GM21737 (cell line): ENCODE measurements at regions not wholly inside any gene's neighbourhood (a gene's known extent, or its start where the extent isn't known, plus 50 kb on each side); places are given as distances from the start of the nearest gene placed in this dataset.

Experiments
- ATAC-seq: cut with Tn5 transposase; IDR thresholded peaks from one replicate; pipeline ENCODE4 v1.9.1; 2021; ENCODE audit warnings: mild to moderate bottlenecking, moderate library complexity; ENCODE audit not compliant: unreplicated experiment

DNA sequence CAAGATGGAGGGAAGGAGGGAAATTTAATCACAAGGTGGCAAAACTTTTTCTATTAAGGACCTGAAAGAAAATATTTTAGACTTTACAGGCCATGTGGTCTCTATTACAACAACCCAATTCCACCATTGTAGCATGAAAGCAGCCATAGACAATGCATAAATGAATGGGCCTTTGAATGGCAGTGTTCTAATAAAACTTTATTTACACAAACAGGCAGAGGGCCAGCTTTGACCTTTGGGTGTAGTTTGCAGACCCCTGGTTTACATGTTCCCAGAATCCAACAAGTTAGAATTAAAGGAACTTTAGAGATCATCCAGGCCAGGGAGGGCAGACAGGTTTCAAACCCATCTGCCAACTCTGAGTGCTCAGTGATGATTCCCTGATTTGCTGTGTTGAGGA lies 95.2 kb downstream of the BANF2 start:
- no peak for ATAC-seq

GRCh38 chr20:17794400-17794799 lies 94.6 kb downstream of the BANF2 start:
- ATAC-seq, result no peak

DNA sequence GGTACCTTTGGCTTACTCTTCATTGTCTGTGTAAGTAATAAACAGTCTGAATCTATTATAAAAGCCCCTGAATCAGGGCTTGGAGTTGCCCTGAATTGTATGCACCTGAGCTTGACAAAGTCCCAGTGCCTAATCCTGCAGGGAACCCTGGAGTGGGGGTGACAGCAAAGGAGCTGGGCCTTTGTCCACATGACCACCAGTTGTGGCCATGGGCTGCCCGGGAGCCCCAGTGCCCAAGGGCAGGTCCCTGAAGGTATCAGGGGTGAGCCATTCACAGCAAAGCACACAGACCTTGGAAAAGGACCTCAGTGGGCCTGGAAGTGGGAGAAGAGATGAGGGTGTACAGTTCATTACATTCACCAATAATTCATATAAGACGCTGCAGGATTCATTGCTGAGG lies 94.2 kb downstream of the BANF2 start:
- ATAC-seq, result no peak

GRCh38 chr20:17790296-17790695 lies 90.5 kb downstream of the BANF2 start:
- no peak for ATAC-seq

DNA sequence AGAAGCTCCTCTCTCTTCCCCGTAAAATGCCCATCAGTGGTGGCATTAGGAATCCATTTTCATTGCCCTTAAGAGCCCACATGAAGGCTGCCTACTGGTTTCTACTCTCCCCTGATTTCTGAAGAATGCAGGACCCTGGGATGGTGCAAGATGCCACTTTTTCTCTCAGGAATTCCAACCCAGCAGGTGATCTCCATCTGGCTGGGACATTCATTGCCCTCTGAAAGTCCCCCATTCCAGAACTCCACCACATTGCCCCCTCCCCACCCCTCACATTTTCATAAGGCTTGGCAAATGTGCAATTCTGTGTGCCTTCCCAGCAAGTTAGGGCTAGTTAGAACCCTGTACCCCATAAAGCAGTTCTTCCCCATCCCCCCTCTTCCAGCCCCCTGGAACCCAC lies 88.0 kb downstream of the BANF2 start:
- ATAC-seq, result no peak

DNA sequence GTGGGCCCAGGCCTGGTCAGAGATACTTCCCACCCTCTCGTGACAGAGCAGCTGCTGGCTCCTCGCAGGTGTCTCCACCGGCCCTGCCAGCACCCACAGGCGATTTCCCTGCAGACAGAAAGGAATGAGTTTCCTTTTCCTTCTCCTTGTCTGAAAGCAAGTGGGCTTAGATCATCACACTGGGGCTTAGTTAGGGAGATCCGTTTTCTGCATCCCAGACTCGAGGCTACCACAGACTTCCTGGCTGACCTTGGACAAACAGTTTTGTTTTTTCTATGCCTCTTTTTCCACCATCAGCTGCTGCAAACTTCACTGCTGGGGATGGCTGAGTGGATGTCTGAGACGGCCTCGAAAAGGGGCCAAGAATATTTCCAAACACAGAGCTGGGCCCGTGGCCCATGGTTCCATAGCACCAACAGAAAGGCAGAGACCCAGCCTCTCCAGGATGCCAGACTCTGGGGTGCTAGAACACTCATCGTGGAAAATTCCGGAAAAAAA lies 86.5 kb downstream of the BANF2 start:
- ATAC-seq, result no peak
